Upper lobe of left lung (tissue), 6 donors: ENCODE measurements at regions not wholly inside any gene's neighbourhood (a gene's known extent, or its start where the extent isn't known, plus 50 kb on each side); places are given as distances from the start of the nearest gene placed in this dataset.

Experiments used
- ATAC-seq, 2 donors: fragments of 200-7000 bp; cut with Tn5 transposase; one replicate each; pipeline ENCODE4 v1.9.1; 2022; ENCODE audit warnings: mild to moderate bottlenecking in 2 of 2, moderate library complexity in 2 of 2; ENCODE audit not compliant: low FRiP score in 2 of 2
- DNase-seq, 2 donors: peaks; one replicate each; pipeline ENCODE4 v3.0.0-alpha.2; 2019 to 2020
- H3K27ac ChIP-seq, 4 donors: fragments of 200-600 bp; sonication (generic); one replicate each; pipeline ENCODE4 v1.5.1; 2016 to 2019
- H3K27me3 ChIP-seq, 4 donors: fragments of 200-600 bp; sonication (generic); one replicate each; pipeline ENCODE4 v1.5.1; 2017 to 2019
- H3K36me3 ChIP-seq, 4 donors: fragments of 200-600 bp; sonication (generic); one replicate each; pipeline ENCODE4 v1.5.1; 2016 to 2019
- H3K4me1 ChIP-seq, 4 donors: fragments of 200-600 bp; sonication (generic); one replicate each; pipeline ENCODE4 v1.5.1; 2018 to 2019
- H3K4me3 ChIP-seq, 4 donors: fragments of 200-600 bp; sonication (generic); one replicate each; pipeline ENCODE4 v1.5.1; 2017 to 2019; ENCODE audit warnings: mild to moderate bottlenecking in 2 of 4, moderate library complexity in 1 of 4
- H3K9me3 ChIP-seq, 4 donors: fragments of 200-600 bp; sonication (generic); one replicate each; pipeline ENCODE4 v1.5.1; 2018 to 2019
- EP300 ChIP-seq, 4 donors: sonication (generic); formaldehyde crosslinking; IDR thresholded peaks; one replicate each; pipeline ENCODE4 v1.5.1; 2017; ENCODE audit warnings: antibody characterized with exemption in 4 of 4, control low read depth in 2 of 4
- POLR2A ChIP-seq, 4 donors: fragments of 450-650 bp; IDR thresholded peaks; one replicate each; pipeline ENCODE4 v1.5.1; 2016 to 2017; ENCODE audit warnings: antibody characterized with exemption in 4 of 4, mild to moderate bottlenecking in 2 of 4
- POLR2AphosphoS5 ChIP-seq, 2 donors: sonication (generic); formaldehyde crosslinking; IDR thresholded peaks; one replicate each; pipeline ENCODE4 v1.5.1; 2017; ENCODE audit warnings: antibody characterized with exemption in 2 of 2
- WGBS, 2 donors: methylation state at CpG; one replicate each; pipeline ENCODE4 v1.1.5; 2017 to 2018; 5-methylcytosine and 5-hydroxymethylcytosine counted together
- TF ChIP-seq, protein P1 (sequence below), 6 experiments: fragments of 450-650 bp in 4 of 6; fragments of 200-600 bp in 2 of 6; sonication (generic) in 2 of 6; IDR thresholded peaks; one replicate each; pipeline ENCODE4 v1.5.1; 2016 to 2019; ENCODE audit warnings: antibody characterized with exemption in 6 of 6
- donor health status: DM: no; HTN: no; CAD: no; lungs with moderate emphysema.
- donor health status: DM: no; HTN: yes; CAD: no; lungs with severe emphysema.

DNA sequence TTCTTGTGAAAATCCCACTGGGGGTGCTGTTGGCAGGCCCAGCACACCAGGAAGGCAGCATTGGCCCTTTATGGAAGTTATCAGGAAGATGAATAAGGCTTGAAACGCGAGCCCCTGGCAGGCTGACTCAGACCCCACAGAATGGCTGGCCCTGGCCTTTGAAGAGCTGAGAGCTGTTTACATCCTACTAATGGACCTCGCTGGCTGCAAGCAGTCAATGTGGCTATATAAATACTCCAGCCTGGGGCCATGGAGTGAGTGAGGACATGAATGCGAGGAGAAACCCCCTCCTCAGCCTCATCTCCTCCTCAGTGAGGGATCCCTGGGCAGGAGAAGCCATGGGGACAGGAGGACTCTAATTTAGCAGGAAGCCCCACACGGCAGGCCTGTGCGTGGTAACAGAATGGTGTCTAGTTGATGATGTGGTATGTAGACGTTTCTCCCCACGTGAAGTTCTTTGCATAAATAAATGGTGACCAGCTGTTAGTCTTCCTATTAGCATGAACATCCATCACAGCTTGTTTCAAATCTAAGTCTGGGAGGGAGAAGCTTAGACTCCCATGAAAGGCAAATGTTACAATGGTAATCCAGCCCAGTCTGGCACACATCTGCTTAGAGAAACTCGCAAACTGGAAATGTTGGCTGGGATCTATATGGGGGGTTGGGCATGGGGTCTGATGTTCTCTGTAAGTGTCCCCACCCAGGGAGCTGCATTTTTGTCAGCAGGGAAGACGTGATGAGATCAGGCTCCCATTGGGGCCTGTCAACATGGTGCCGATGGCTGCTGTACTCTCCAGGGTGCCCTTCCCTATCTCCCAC lies 175.1 kb upstream of the PITX1 start:
- Histone ChIP-seq H3K4me1 (no peaks in the 10 kb centered on the region), H3K27ac (no peak overlapping the region)
- peak in 1 of 2 donors; percentile 20 for ATAC-seq

DNA sequence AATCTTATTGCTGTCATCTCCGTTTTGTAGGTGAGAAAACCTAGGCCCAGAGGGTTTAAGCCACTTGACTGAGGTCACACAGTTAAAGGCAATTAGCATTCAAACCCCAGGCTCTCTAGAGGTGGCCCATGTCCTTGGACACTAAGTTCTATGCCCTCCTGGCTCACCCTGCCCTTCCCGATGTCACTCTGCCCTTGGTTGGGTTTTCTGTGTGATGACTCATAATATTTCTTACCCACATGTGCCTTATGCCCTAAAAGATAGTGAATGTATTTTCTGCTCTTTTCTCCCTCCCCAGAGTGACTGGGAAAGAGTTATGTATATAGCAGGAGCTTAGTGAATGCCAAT lies 174.5 kb upstream of the PITX1 start:
- Histone ChIP-seq H3K27ac (no peak overlapping the region), H3K4me1 (no peaks in the 10 kb centered on the region), H3K36me3 (no peaks in the 10 kb centered on the region), H3K9me3 (peaks cover 0 to under 1% (median 0%) of the 10 kb centered on the region in 4 donors), H3K4me3 (no peak overlapping the region), H3K27me3 (no peaks in the 10 kb centered on the region)
- ATAC-seq, result no peak
- DNase-seq, result no peak
- TF ChIP-seq POLR2A (IDR thresholded peaks at IDR 0.05) (no peak), POLR2AphosphoS5 (IDR thresholded peaks at IDR 0.05) (no peak), EP300 (IDR thresholded peaks at IDR 0.05) (no peak)
- TF ChIP-seq, protein P1, sequence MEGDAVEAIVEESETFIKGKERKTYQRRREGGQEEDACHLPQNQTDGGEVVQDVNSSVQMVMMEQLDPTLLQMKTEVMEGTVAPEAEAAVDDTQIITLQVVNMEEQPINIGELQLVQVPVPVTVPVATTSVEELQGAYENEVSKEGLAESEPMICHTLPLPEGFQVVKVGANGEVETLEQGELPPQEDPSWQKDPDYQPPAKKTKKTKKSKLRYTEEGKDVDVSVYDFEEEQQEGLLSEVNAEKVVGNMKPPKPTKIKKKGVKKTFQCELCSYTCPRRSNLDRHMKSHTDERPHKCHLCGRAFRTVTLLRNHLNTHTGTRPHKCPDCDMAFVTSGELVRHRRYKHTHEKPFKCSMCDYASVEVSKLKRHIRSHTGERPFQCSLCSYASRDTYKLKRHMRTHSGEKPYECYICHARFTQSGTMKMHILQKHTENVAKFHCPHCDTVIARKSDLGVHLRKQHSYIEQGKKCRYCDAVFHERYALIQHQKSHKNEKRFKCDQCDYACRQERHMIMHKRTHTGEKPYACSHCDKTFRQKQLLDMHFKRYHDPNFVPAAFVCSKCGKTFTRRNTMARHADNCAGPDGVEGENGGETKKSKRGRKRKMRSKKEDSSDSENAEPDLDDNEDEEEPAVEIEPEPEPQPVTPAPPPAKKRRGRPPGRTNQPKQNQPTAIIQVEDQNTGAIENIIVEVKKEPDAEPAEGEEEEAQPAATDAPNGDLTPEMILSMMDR (IDR thresholded peaks at IDR 0.05), result no peak
- 75 to 86% methylated on average over 2 of the region's 2 CpGs for WGBS, 2 donors

More for the DNA sequence above, 175.1 kb upstream of the PITX1 start:
- WGBS, 2 donors, result 62 to 87% methylated on average over 6 to 11 of the region's 11 CpGs
- TF ChIP-seq EP300 (IDR thresholded peaks at IDR 0.05), result no peak
- TF ChIP-seq POLR2A (IDR thresholded peaks at IDR 0.05), result no peak
- TF ChIP-seq, protein P1 (IDR thresholded peaks at IDR 0.05), result no peak
- TF ChIP-seq POLR2AphosphoS5 (IDR thresholded peaks at IDR 0.05), result no peak
- no peaks in the 10 kb centered on the region for H3K36me3 ChIP-seq
- H3K27me3 ChIP-seq, result no peaks in the 10 kb centered on the region
- no peaks in the 10 kb centered on the region for H3K9me3 ChIP-seq
- no peak for DNase-seq
- no peak overlapping the region for H3K4me3 ChIP-seq

DNA sequence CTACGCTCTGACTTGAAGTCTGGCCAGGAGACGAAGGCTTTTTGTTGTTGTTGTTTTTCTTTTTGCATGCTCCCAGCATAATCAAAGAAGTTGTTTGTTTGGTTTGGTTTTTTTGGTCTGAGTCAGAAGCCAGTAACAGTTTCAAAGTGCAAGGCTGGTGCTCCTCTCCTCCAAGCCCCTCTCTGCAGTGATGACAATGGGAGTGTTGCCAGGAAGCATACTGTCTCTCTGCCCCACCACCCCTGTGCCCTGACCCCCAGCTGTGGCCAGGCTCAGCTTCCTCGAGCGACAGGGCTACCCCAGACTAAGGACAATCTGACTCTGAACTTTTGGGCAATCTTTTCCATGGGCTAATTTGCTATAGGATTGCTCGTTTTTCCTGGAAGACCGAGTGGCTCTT lies 173.8 kb upstream of the PITX1 start:
- Histone ChIP-seq H3K4me3 (no peak overlapping the region), H3K4me1 (no peaks in the 10 kb centered on the region), H3K27ac (no peak overlapping the region), H3K36me3 (no peaks in the 10 kb centered on the region), H3K9me3 (peaks cover 0 to 7% (median 3%) of the 10 kb centered on the region in 4 donors), H3K27me3 (no peaks in the 10 kb centered on the region)
- TF ChIP-seq, protein P1 (IDR thresholded peaks at IDR 0.05), result no peak
- TF ChIP-seq POLR2A (IDR thresholded peaks at IDR 0.05) (no peak), POLR2AphosphoS5 (IDR thresholded peaks at IDR 0.05) (no peak), EP300 (IDR thresholded peaks at IDR 0.05) (no peak)
- WGBS, 2 donors, result 66 to 81% methylated on average over 6 of the region's 6 CpGs
- no peak for DNase-seq
- no peak for ATAC-seq

DNA sequence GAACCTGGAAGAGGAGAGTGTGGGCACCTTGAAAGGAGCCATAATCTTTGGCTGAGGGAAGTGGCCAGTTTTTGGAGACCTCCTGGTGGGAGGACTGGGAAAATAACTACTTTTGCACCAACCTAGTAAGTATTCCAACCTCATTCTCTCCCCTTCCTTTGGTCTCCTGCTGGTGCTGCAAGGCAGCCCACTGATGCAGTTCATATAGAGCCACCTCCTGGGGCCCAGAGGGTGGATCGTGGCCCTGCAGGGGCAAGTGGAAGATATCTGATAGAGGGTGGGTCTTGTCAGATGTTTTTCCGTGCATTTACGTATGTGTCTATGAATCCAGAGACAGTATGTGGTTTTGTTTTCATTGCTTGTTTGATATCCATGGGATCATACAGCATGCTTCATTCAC lies 172.8 kb upstream of the PITX1 start:
- no peaks in the 10 kb centered on the region for H3K4me1 ChIP-seq
- no peaks in the 10 kb centered on the region for H3K27me3 ChIP-seq
- no peak overlapping the region for H3K4me3 ChIP-seq
- ATAC-seq (no peak), DNase-seq (no peak)
- H3K36me3 ChIP-seq, result no peaks in the 10 kb centered on the region
- WGBS, 2 donors, result 85 to 100% methylated on average over 3 of the region's 3 CpGs
- TF ChIP-seq POLR2AphosphoS5 (IDR thresholded peaks at IDR 0.05) (no peak), EP300 (IDR thresholded peaks at IDR 0.05) (no peak), POLR2A (IDR thresholded peaks at IDR 0.05) (no peak)
- TF ChIP-seq, protein P1 (IDR thresholded peaks at IDR 0.05), result no peak
- H3K27ac ChIP-seq, result no peak overlapping the region
- H3K9me3 ChIP-seq, result peaks cover 0 to 9% (median 8%) of the 10 kb centered on the region in 4 donors
